ENCODE measurements at regions not wholly inside any gene's neighbourhood (a gene's known extent, or its start where the extent isn't known, plus 50 kb on each side); places are given as distances from the start of the nearest gene placed in this dataset.
"Not testable (repeated sequence)": the region's sequence is repeated elsewhere in the genome, so short reads cannot be mapped to it uniquely, and the experiment has no call there.

GRCh38 chr16:29230671-29231096 lies 175.8 kb downstream of the NPIPB11 start:
- no peak for FAIRE-seq
- no peak for DNase-seq (ENCODE audit: insufficient read length)
- TF ChIP-seq POLR2A (IDR thresholded peaks at IDR 0.05; ENCODE audit: low read depth, low read length) (no peak), TAF1 (IDR thresholded peaks at IDR 0.05; ENCODE audit: borderline replicate concordance, low read depth, low read length) (no peak), POLR2AphosphoS5 (IDR thresholded peaks at IDR 0.05; ENCODE audit: low read depth, low read length) (no peak)

GRCh38 chr16:29230006-29230668 lies 176.4 kb downstream of the NPIPB11 start:
- not testable (repeated sequence) for DNase-seq (ENCODE audit: insufficient read length); FAIRE-seq

GRCh38 chr16:29229616-29230005 lies 176.9 kb downstream of the NPIPB11 start:
- DNase-seq (ENCODE audit: insufficient read length); FAIRE-seq: not testable (repeated sequence)

- FAIRE-seq = not testable (repeated sequence)
Observed at GRCh38 chr16:29228664-29229611, 177.6 kb downstream of the NPIPB11 start.

GRCh38 chr16:29227751-29228663 lies 178.5 kb downstream of the NPIPB11 start:
- not testable (repeated sequence) for FAIRE-seq; DNase-seq (ENCODE audit: insufficient read length)

More at GRCh38 chr16:29228664-29229611, 177.6 kb downstream of the NPIPB11 start:
- DNase-seq (ENCODE audit: insufficient read length) = not testable (repeated sequence)

GRCh38 chr16:29226782-29227181 lies 179.7 kb downstream of the NPIPB11 start:
- TF ChIP-seq POLR2AphosphoS5 (IDR thresholded peaks at IDR 0.05; ENCODE audit: low read depth, low read length) = no peak
- FAIRE-seq = no peak
- DNase-seq (ENCODE audit: insufficient read length) = no peak

DNA sequence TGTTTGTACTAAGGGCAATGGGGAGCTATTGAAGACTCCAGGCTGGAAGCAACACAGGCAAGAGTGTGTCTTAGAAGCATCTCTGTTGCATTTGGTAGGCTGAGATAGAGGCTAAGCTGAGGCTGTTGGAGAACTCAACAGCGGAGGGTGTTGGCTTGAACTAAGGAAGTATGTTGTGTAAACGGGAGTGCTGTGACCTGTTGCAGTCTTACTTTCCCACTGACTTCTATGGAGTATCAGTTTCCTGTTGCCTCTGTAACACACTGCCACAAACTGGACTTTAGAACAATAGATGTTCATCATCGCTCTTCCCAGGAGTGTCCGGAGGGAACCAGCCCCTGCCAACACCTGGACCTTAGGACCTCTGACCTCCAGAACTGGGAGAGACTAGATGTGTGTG lies 181.8 kb downstream of the NPIPB11 start:
- DNase-seq (ENCODE audit: insufficient read length); FAIRE-seq: not testable (repeated sequence)

DNA sequence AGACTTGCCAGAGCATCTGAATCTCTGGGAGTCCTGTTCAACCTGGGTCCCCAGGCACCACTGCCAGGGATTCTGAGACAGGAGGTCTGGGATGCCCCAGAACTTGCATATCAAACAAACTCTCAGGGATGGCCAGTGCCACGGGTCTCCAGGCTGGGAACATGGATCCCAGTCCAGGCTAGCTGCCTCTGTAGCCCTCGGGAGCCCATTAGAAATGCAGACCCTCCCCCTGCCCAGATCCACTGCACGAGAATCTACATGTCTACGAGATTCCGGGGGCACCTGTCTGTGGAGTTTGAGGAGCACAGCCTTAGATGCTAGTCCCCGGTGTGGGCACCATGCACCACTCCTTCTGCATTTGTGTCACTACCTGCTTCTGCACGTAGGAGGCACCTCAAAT lies 183.9 kb downstream of the NPIPB11 start:
- not testable (repeated sequence) for FAIRE-seq; DNase-seq (ENCODE audit: insufficient read length)

DNA sequence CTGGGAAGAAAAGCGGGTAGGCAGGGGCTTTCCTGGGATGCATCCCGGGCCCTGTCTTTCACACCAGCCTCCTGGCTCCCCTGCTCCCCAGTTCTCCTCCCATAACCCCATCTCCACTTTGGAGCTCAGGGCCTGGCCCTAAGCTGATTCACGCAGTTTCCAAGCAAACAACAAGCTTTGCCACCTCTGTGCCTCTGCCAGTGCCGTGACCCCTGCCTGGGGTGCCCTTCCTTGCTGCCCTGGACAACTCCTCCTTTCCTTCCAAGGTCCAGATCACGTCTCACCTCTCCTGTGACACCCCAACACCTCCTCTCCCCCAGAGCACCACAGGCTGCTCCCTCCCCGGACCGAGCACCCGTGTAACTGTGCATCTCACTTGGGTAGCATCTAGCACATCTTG lies 184.5 kb downstream of the NPIPB11 start:
- DNase-seq (ENCODE audit: insufficient read length); FAIRE-seq: not testable (repeated sequence)

DNA sequence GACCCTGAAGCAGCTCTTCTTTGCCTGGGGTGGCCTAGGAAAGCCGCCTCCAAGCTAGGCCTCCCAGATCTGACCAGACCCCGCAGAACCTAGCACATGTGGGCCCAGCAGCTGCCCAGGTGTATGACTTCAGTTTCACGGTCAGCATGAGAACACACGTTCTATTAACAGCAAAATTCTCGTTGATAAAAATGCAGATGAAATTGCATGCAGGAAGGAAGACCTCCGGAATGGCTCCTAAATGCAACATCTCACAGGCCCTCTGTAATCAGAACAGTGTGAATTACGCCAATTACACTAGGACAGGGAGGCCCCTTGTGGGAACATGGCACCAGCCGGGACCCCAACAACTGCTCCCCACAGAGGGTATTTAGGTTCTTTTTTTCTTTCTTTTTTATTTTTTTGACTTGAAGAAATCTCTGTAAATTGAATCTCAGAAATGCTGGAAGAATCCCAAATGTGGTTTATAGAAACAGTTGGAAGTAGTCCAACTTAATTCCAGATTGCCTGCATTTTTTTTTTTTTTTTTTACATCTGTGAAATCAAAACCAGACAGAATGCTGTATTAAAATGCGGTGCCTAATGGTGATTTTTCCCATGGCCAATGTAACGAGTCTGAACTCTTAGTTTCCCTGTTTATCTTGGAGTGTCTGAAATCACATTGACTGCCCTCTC lies 185.1 kb downstream of the NPIPB11 start:
- DNase-seq (ENCODE audit: insufficient read length); FAIRE-seq: not testable (repeated sequence)

GRCh38 chr16:29220647-29221191 lies 185.8 kb downstream of the NPIPB11 start:
- DNase-seq (ENCODE audit: insufficient read length); FAIRE-seq: not testable (repeated sequence)

DNA sequence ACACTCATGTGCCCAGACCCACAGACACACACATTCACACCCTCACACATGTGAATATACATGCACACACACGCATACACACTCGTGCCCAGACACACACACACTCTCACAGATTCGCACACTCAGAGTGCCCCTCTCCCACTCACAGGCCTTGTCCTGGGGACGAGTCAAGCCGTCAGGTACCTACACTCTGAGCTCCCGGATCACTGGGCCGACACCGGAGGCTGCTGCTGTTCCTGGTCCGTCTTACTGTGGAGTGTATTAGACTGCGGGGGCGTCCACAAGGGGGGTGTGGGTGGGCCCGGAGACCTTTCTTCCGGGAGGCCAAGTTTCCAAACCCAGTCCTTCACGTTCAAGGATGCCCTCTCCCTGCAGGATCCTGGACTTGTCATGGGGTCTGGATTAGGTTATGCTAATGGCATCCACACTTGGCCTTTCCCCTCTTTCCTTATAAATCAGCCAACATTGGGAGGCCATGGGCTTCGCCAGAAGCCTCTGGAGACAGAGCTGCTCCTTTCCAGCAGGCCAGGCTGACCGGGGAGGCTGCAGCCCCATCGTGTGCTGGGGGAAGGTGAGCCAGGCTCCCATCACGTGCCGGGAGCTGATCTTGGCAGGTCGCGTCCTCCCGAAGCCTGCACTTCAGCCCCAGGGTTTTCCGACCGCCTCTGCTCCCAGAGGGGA lies 186.4 kb downstream of the NPIPB11 start:
- FAIRE-seq; DNase-seq (ENCODE audit: insufficient read length): not testable (repeated sequence)

- DNase-seq (ENCODE audit: insufficient read length) = not testable (repeated sequence)
- FAIRE-seq = peak; percentile 70
Observed at GRCh38 chr16:29219562-29219961, 186.9 kb downstream of the NPIPB11 start.

GRCh38 chr16:29218649-29219048 lies 187.9 kb downstream of the NPIPB11 start:
- DNase-seq (ENCODE audit: insufficient read length); FAIRE-seq: not testable (repeated sequence)

- not testable (repeated sequence) for FAIRE-seq; DNase-seq (ENCODE audit: insufficient read length)
Observed at GRCh38 chr16:29218171-29218570, 188.3 kb downstream of the NPIPB11 start.

- not testable (repeated sequence) for FAIRE-seq; DNase-seq (ENCODE audit: insufficient read length)
Observed at GRCh38 chr16:29217752-29218126, 188.8 kb downstream of the NPIPB11 start.

- not testable (repeated sequence) for DNase-seq (ENCODE audit: insufficient read length); FAIRE-seq
Observed at GRCh38 chr16:29217104-29217751, 189.3 kb downstream of the NPIPB11 start.

Data from GM12892 (cell line).